GM10248 (cell line): ENCODE measurements at regions not wholly inside any gene's neighbourhood (a gene's known extent, or its start where the extent isn't known, plus 50 kb on each side); places are given as distances from the start of the nearest gene placed in this dataset.

Experiments used
- CTCF ChIA-PET: fragments of 300-600 bp; sonication (Branson Sonifier 250); formaldehyde crosslinking; extraction: SDS; loops from one replicate; lab custom pipeline; 2021; ENCODE audit warnings: antibody characterized with exemption; lab: Yijun Ruan, JAX
- POLR2A ChIA-PET: fragments of 350-650 bp; sonication (Branson Sonifier 250); formaldehyde crosslinking; extraction: SDS; loops from one replicate; lab custom pipeline; 2020; ENCODE audit warnings: antibody characterized with exemption; lab: Yijun Ruan, JAX
- DNase-seq: peaks from one replicate; pipeline ENCODE4 v3.0.0; 2012; ENCODE audit errors: extremely low spot score
- CTCF ChIP-seq: IDR thresholded peaks from 2 replicates; pipeline ENCODE4 v1.5.1; 2012; ENCODE audit warnings: mild to moderate bottlenecking, low read depth; ENCODE audit errors: extremely low read depth, missing control alignments, control extremely low read depth

- ChIA-PET POLR2A (no interaction called here), CTCF (interaction anchor here (1.5 kb wide), 1 partner anchor 14 kb away, joined by 4 read pairs; no protein-coding TSS in a partner anchor)
- no peak for DNase-seq
- TF ChIP-seq CTCF = no peak
Measured at GRCh38 chr22:49290711-49291110, 537.0 kb downstream of the BRD1 start.

- ChIA-PET POLR2A (no interaction called here), CTCF (interaction anchor here (1.5 kb wide), 1 partner anchor 15 kb away, joined by 4 read pairs; no protein-coding TSS in a partner anchor)
- DNase-seq = no peak
- TF ChIP-seq CTCF = no peak
Measured at GRCh38 chr22:49289822-49290679, 537.6 kb downstream of the BRD1 start.

GRCh38 chr22:49286181-49286760 is 541.4 kb downstream of the BRD1 start:
- CTCF ChIA-PET = no interaction called here
- no peak for DNase-seq
- POLR2A ChIA-PET = no interaction called here
- TF ChIP-seq CTCF = no peak

GRCh38 chr22:49284931-49285330 is 542.7 kb downstream of the BRD1 start:
- ChIA-PET POLR2A (no interaction called here), CTCF (no interaction called here)
- no peak for DNase-seq
- TF ChIP-seq CTCF = no peak

GRCh38 chr22:49284056-49284784 is 543.5 kb downstream of the BRD1 start:
- CTCF ChIA-PET = no interaction called here
- DNase-seq = no peak

GRCh38 chr22:49282596-49282995 is 545.1 kb downstream of the BRD1 start:
- DNase-seq = no peak
- ChIA-PET CTCF (no interaction called here), POLR2A (no interaction called here)
- TF ChIP-seq CTCF = no peak

More at GRCh38 chr22:49284056-49284784, 543.5 kb downstream of the BRD1 start:
- no peak for TF ChIP-seq CTCF
- POLR2A ChIA-PET = no interaction called here
